ENCODE measurements at regions not wholly inside any gene's neighbourhood (a gene's known extent, or its start where the extent isn't known, plus 50 kb on each side); places are given as distances from the start of the nearest gene placed in this dataset.

- TF ChIP-seq, protein P1, sequence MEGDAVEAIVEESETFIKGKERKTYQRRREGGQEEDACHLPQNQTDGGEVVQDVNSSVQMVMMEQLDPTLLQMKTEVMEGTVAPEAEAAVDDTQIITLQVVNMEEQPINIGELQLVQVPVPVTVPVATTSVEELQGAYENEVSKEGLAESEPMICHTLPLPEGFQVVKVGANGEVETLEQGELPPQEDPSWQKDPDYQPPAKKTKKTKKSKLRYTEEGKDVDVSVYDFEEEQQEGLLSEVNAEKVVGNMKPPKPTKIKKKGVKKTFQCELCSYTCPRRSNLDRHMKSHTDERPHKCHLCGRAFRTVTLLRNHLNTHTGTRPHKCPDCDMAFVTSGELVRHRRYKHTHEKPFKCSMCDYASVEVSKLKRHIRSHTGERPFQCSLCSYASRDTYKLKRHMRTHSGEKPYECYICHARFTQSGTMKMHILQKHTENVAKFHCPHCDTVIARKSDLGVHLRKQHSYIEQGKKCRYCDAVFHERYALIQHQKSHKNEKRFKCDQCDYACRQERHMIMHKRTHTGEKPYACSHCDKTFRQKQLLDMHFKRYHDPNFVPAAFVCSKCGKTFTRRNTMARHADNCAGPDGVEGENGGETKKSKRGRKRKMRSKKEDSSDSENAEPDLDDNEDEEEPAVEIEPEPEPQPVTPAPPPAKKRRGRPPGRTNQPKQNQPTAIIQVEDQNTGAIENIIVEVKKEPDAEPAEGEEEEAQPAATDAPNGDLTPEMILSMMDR (conservative IDR thresholded peaks at IDR 0.05; ENCODE audit: low read depth in 2 of 2), result no peak
- TF ChIP-seq STAT1 (IDR thresholded peaks at IDR 0.05; ENCODE audit: unreplicated experiment) (no peak), POLR2AphosphoS5 (IDR thresholded peaks at IDR 0.05; ENCODE audit: low read depth) (no peak), EZH2phosphoT487 (IDR thresholded peaks at IDR 0.05; ENCODE audit: unreplicated experiment) (no peak), NANOG (IDR thresholded peaks at IDR 0.05; ENCODE audit: borderline replicate concordance) (no peak), EZH2 (IDR thresholded peaks at IDR 0.05; ENCODE audit: low read depth, unreplicated experiment) (no peak), JUNB (IDR thresholded peaks at IDR 0.05; ENCODE audit: unreplicated experiment) (no peak), CREB1 (CRISPR knock-in tag; IDR thresholded peaks at IDR 0.05; ENCODE audit: low read depth) (no peak), ZNF114 (CRISPR knock-in tag; IDR thresholded peaks at IDR 0.05) (no peak), ZNF331 (CRISPR knock-in tag; IDR thresholded peaks at IDR 0.05; ENCODE audit: low read depth) (no peak)
- TF ChIP-seq, protein P2, sequence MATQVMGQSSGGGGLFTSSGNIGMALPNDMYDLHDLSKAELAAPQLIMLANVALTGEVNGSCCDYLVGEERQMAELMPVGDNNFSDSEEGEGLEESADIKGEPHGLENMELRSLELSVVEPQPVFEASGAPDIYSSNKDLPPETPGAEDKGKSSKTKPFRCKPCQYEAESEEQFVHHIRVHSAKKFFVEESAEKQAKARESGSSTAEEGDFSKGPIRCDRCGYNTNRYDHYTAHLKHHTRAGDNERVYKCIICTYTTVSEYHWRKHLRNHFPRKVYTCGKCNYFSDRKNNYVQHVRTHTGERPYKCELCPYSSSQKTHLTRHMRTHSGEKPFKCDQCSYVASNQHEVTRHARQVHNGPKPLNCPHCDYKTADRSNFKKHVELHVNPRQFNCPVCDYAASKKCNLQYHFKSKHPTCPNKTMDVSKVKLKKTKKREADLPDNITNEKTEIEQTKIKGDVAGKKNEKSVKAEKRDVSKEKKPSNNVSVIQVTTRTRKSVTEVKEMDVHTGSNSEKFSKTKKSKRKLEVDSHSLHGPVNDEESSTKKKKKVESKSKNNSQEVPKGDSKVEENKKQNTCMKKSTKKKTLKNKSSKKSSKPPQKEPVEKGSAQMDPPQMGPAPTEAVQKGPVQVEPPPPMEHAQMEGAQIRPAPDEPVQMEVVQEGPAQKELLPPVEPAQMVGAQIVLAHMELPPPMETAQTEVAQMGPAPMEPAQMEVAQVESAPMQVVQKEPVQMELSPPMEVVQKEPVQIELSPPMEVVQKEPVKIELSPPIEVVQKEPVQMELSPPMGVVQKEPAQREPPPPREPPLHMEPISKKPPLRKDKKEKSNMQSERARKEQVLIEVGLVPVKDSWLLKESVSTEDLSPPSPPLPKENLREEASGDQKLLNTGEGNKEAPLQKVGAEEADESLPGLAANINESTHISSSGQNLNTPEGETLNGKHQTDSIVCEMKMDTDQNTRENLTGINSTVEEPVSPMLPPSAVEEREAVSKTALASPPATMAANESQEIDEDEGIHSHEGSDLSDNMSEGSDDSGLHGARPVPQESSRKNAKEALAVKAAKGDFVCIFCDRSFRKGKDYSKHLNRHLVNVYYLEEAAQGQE (IDR thresholded peaks at IDR 0.05; ENCODE audit: unreplicated experiment), result no peak
- TF ChIP-seq, protein P3, sequence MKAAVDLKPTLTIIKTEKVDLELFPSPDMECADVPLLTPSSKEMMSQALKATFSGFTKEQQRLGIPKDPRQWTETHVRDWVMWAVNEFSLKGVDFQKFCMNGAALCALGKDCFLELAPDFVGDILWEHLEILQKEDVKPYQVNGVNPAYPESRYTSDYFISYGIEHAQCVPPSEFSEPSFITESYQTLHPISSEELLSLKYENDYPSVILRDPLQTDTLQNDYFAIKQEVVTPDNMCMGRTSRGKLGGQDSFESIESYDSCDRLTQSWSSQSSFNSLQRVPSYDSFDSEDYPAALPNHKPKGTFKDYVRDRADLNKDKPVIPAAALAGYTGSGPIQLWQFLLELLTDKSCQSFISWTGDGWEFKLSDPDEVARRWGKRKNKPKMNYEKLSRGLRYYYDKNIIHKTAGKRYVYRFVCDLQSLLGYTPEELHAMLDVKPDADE (IDR thresholded peaks at IDR 0.05), result no peak
- TF ChIP-seq, protein P4, sequence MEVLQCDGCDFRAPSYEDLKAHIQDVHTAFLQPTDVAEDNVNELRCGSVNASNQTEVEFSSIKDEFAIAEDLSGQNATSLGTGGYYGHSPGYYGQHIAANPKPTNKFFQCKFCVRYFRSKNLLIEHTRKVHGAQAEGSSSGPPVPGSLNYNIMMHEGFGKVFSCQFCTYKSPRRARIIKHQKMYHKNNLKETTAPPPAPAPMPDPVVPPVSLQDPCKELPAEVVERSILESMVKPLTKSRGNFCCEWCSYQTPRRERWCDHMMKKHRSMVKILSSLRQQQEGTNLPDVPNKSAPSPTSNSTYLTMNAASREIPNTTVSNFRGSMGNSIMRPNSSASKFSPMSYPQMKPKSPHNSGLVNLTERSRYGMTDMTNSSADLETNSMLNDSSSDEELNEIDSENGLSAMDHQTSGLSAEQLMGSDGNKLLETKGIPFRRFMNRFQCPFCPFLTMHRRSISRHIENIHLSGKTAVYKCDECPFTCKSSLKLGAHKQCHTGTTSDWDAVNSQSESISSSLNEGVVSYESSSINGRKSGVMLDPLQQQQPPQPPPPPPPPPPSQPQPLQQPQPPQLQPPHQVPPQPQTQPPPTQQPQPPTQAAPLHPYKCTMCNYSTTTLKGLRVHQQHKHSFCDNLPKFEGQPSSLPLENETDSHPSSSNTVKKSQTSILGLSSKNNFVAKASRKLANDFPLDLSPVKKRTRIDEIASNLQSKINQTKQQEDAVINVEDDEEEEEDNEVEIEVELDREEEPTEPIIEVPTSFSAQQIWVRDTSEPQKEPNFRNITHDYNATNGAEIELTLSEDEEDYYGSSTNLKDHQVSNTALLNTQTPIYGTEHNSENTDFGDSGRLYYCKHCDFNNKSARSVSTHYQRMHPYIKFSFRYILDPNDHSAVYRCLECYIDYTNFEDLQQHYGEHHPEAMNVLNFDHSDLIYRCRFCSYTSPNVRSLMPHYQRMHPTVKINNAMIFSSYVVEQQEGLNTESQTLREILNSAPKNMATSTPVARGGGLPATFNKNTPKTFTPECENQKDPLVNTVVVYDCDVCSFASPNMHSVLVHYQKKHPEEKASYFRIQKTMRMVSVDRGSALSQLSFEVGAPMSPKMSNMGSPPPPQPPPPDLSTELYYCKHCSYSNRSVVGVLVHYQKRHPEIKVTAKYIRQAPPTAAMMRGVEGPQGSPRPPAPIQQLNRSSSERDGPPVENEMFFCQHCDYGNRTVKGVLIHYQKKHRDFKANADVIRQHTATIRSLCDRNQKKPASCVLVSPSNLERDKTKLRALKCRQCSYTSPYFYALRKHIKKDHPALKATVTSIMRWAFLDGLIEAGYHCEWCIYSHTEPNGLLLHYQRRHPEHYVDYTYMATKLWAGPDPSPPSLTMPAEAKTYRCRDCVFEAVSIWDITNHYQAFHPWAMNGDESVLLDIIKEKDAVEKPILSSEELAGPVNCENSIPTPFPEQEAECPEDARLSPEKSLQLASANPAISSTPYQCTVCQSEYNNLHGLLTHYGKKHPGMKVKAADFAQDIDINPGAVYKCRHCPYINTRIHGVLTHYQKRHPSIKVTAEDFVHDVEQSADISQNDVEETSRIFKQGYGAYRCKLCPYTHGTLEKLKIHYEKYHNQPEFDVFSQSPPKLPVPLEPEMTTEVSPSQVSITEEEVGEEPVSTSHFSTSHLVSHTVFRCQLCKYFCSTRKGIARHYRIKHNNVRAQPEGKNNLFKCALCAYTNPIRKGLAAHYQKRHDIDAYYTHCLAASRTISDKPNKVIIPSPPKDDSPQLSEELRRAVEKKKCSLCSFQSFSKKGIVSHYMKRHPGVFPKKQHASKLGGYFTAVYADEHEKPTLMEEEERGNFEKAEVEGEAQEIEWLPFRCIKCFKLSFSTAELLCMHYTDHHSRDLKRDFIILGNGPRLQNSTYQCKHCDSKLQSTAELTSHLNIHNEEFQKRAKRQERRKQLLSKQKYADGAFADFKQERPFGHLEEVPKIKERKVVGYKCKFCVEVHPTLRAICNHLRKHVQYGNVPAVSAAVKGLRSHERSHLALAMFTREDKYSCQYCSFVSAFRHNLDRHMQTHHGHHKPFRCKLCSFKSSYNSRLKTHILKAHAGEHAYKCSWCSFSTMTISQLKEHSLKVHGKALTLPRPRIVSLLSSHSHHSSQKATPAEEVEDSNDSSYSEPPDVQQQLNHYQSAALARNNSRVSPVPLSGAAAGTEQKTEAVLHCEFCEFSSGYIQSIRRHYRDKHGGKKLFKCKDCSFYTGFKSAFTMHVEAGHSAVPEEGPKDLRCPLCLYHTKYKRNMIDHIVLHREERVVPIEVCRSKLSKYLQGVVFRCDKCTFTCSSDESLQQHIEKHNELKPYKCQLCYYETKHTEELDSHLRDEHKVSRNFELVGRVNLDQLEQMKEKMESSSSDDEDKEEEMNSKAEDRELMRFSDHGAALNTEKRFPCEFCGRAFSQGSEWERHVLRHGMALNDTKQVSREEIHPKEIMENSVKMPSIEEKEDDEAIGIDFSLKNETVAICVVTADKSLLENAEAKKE (CRISPR knock-in tag; IDR thresholded peaks at IDR 0.05), result no peak
These were observed 239.8 kb upstream of the IGFBP3 start for GRCh38 chr7:46160861-46161260.
